ENCODE measurements at regions not wholly inside any gene's neighbourhood (a gene's known extent, or its start where the extent isn't known, plus 50 kb on each side); places are given as distances from the start of the nearest gene placed in this dataset.
"Not testable (repeated sequence)": the region's sequence is repeated elsewhere in the genome, so short reads cannot be mapped to it uniquely, and the experiment has no call there.

- Histone ChIP-seq H3K9me3 (ENCODE audit: low read length) (no peaks in the 10 kb centered on the region), H3K4me3 (ENCODE audit: low read length) (no peak overlapping the region), H3K27me3 (ENCODE audit: insufficient read depth, low read length) (no peaks in the 10 kb centered on the region), H3K36me3 (ENCODE audit: insufficient read depth, low read length) (no peaks in the 10 kb centered on the region), H2AFZ (ENCODE audit: low read depth, low read length) (no peak overlapping the region), H3K4me1 (ENCODE audit: insufficient read depth, low read length) (no peaks in the 10 kb centered on the region)
These were observed 104.4 kb upstream of the DPT start for GRCh38 chr1:168833362-168833761.

GRCh38 chr1:168833801-168834224, 104.8 kb upstream of the DPT start:
- H3K9me3 ChIP-seq (ENCODE audit: low read length), result no peaks in the 10 kb centered on the region
- H3K36me3 ChIP-seq (ENCODE audit: insufficient read depth, low read length), result no peaks in the 10 kb centered on the region
- no peaks in the 10 kb centered on the region for H3K4me1 ChIP-seq (ENCODE audit: insufficient read depth, low read length)
- H2AFZ ChIP-seq (ENCODE audit: low read depth, low read length), result no peak overlapping the region
- no peaks in the 10 kb centered on the region for H3K27me3 ChIP-seq (ENCODE audit: insufficient read depth, low read length)
- no peak overlapping the region for H3K4me3 ChIP-seq (ENCODE audit: low read length)

- Histone ChIP-seq H3K27me3 (ENCODE audit: insufficient read depth, low read length) (no peaks in the 10 kb centered on the region), H3K4me3 (ENCODE audit: low read length) (no peak overlapping the region), H3K4me1 (ENCODE audit: insufficient read depth, low read length) (no peaks in the 10 kb centered on the region), H3K36me3 (ENCODE audit: insufficient read depth, low read length) (no peaks in the 10 kb centered on the region), H3K9me3 (ENCODE audit: low read length) (no peaks in the 10 kb centered on the region), H2AFZ (ENCODE audit: low read depth, low read length) (no peak overlapping the region)
These were observed 105.3 kb upstream of the DPT start for GRCh38 chr1:168834225-168834872.

- Histone ChIP-seq H3K4me3 (ENCODE audit: low read length) (no peak overlapping the region), H3K9me3 (ENCODE audit: low read length) (no peaks in the 10 kb centered on the region), H3K27me3 (ENCODE audit: insufficient read depth, low read length) (no peaks in the 10 kb centered on the region), H3K36me3 (ENCODE audit: insufficient read depth, low read length) (no peaks in the 10 kb centered on the region), H3K4me1 (ENCODE audit: insufficient read depth, low read length) (no peaks in the 10 kb centered on the region), H2AFZ (ENCODE audit: low read depth, low read length) (no peak overlapping the region)
These were observed 106.2 kb upstream of the DPT start for GRCh38 chr1:168835176-168835575.

GRCh38 chr1:168835791-168836190, 106.8 kb upstream of the DPT start:
- H2AFZ ChIP-seq (ENCODE audit: low read depth, low read length), result no peak overlapping the region
- no peaks in the 10 kb centered on the region for H3K27me3 ChIP-seq (ENCODE audit: insufficient read depth, low read length)
- H3K9me3 ChIP-seq (ENCODE audit: low read length), result no peaks in the 10 kb centered on the region
- H3K4me3 ChIP-seq (ENCODE audit: low read length), result no peak overlapping the region
- H3K36me3 ChIP-seq (ENCODE audit: insufficient read depth, low read length), result no peaks in the 10 kb centered on the region
- no peaks in the 10 kb centered on the region for H3K4me1 ChIP-seq (ENCODE audit: insufficient read depth, low read length)

GRCh38 chr1:168836469-168836868, 107.5 kb upstream of the DPT start:
- Histone ChIP-seq H3K4me3 (ENCODE audit: low read length) (no peak overlapping the region), H3K36me3 (ENCODE audit: insufficient read depth, low read length) (no peaks in the 10 kb centered on the region), H3K9me3 (ENCODE audit: low read length) (no peaks in the 10 kb centered on the region), H2AFZ (ENCODE audit: low read depth, low read length) (no peak overlapping the region), H3K27me3 (ENCODE audit: insufficient read depth, low read length) (no peaks in the 10 kb centered on the region), H3K4me1 (ENCODE audit: insufficient read depth, low read length) (no peaks in the 10 kb centered on the region)

- not testable (repeated sequence) for H2AFZ ChIP-seq (ENCODE audit: low read depth, low read length); H3K9me3 ChIP-seq (ENCODE audit: low read length); H3K4me3 ChIP-seq (ENCODE audit: low read length); H3K36me3 ChIP-seq (ENCODE audit: insufficient read depth, low read length); H3K27me3 ChIP-seq (ENCODE audit: insufficient read depth, low read length); H3K4me1 ChIP-seq (ENCODE audit: insufficient read depth, low read length)
These were observed 108.2 kb upstream of the DPT start for GRCh38 chr1:168837230-168837629.

GRCh38 chr1:168842306-168842705, 113.3 kb upstream of the DPT start:
- Histone ChIP-seq H3K9me3 (ENCODE audit: low read length) (no peaks in the 10 kb centered on the region), H2AFZ (ENCODE audit: low read depth, low read length) (no peak overlapping the region), H3K27me3 (ENCODE audit: insufficient read depth, low read length) (no peaks in the 10 kb centered on the region), H3K4me3 (ENCODE audit: low read length) (no peak overlapping the region), H3K4me1 (ENCODE audit: insufficient read depth, low read length) (no peaks in the 10 kb centered on the region), H3K36me3 (ENCODE audit: insufficient read depth, low read length) (no peaks in the 10 kb centered on the region)

GRCh38 chr1:168842916-168843315, 113.9 kb upstream of the DPT start:
- no peaks in the 10 kb centered on the region for H3K9me3 ChIP-seq (ENCODE audit: low read length)
- H3K4me1 ChIP-seq (ENCODE audit: insufficient read depth, low read length), result no peaks in the 10 kb centered on the region
- no peaks in the 10 kb centered on the region for H3K36me3 ChIP-seq (ENCODE audit: insufficient read depth, low read length)
- no peak overlapping the region for H3K4me3 ChIP-seq (ENCODE audit: low read length)
- no peak overlapping the region for H2AFZ ChIP-seq (ENCODE audit: low read depth, low read length)
- no peaks in the 10 kb centered on the region for H3K27me3 ChIP-seq (ENCODE audit: insufficient read depth, low read length)

- Histone ChIP-seq H3K9me3 (ENCODE audit: low read length) (no peaks in the 10 kb centered on the region), H3K4me3 (ENCODE audit: low read length) (no peak overlapping the region), H3K27me3 (ENCODE audit: insufficient read depth, low read length) (no peaks in the 10 kb centered on the region), H3K36me3 (ENCODE audit: insufficient read depth, low read length) (no peaks in the 10 kb centered on the region), H3K4me1 (ENCODE audit: insufficient read depth, low read length) (no peaks in the 10 kb centered on the region), H2AFZ (ENCODE audit: low read depth, low read length) (no peak overlapping the region)
These were observed 114.4 kb upstream of the DPT start for GRCh38 chr1:168843401-168843800.

GRCh38 chr1:168843950-168844349, 114.9 kb upstream of the DPT start:
- no peaks in the 10 kb centered on the region for H3K27me3 ChIP-seq (ENCODE audit: insufficient read depth, low read length)
- H3K9me3 ChIP-seq (ENCODE audit: low read length), result no peaks in the 10 kb centered on the region
- no peaks in the 10 kb centered on the region for H3K36me3 ChIP-seq (ENCODE audit: insufficient read depth, low read length)
- no peaks in the 10 kb centered on the region for H3K4me1 ChIP-seq (ENCODE audit: insufficient read depth, low read length)
- no peak overlapping the region for H2AFZ ChIP-seq (ENCODE audit: low read depth, low read length)
- no peak overlapping the region for H3K4me3 ChIP-seq (ENCODE audit: low read length)

- no peaks in the 10 kb centered on the region for H3K36me3 ChIP-seq (ENCODE audit: insufficient read depth, low read length)
- no peaks in the 10 kb centered on the region for H3K9me3 ChIP-seq (ENCODE audit: low read length)
- no peak overlapping the region for H2AFZ ChIP-seq (ENCODE audit: low read depth, low read length)
- no peaks in the 10 kb centered on the region for H3K27me3 ChIP-seq (ENCODE audit: insufficient read depth, low read length)
- no peak overlapping the region for H3K4me3 ChIP-seq (ENCODE audit: low read length)
- no peaks in the 10 kb centered on the region for H3K4me1 ChIP-seq (ENCODE audit: insufficient read depth, low read length)
These were observed 116.1 kb upstream of the DPT start for GRCh38 chr1:168845140-168845539.

GRCh38 chr1:168848051-168848450, 119.0 kb upstream of the DPT start:
- Histone ChIP-seq H3K36me3 (ENCODE audit: insufficient read depth, low read length) (no peaks in the 10 kb centered on the region), H3K4me3 (ENCODE audit: low read length) (no peak overlapping the region), H2AFZ (ENCODE audit: low read depth, low read length) (no peak overlapping the region), H3K4me1 (ENCODE audit: insufficient read depth, low read length) (no peaks in the 10 kb centered on the region), H3K9me3 (ENCODE audit: low read length) (no peaks in the 10 kb centered on the region), H3K27me3 (ENCODE audit: insufficient read depth, low read length) (no peaks in the 10 kb centered on the region)

GRCh38 chr1:168861421-168862004, 132.5 kb upstream of the DPT start:
- no peaks in the 10 kb centered on the region for H3K9me3 ChIP-seq (ENCODE audit: low read length)
- no peaks in the 10 kb centered on the region for H3K27me3 ChIP-seq (ENCODE audit: insufficient read depth, low read length)
- H3K36me3 ChIP-seq (ENCODE audit: insufficient read depth, low read length), result no peaks in the 10 kb centered on the region
- peaks cover 13% of the 10 kb centered on the region for H3K4me1 ChIP-seq (ENCODE audit: insufficient read depth, low read length)
- H2AFZ ChIP-seq (ENCODE audit: low read depth, low read length), result no peak overlapping the region
- no peak overlapping the region for H3K4me3 ChIP-seq (ENCODE audit: low read length)

All from neuron (in vitro differentiated cells).